IMR-90 (cell line): ENCODE measurements at regions not wholly inside any gene's neighbourhood (a gene's known extent, or its start where the extent isn't known, plus 50 kb on each side); places are given as distances from the start of the nearest gene placed in this dataset.

Experiments
- ATAC-seq: fragments of 200-7000 bp; cut with Tn5 transposase; 2 replicates; pipeline ENCODE4 v1.9.1; 2020; ENCODE audit warnings: low read depth, mild to moderate bottlenecking, moderate library complexity
- BruUV-seq: library from RNA; stranded (reverse); fragments of 400-500 nt; replicated peaks from 2 replicates; lab custom pipeline; 2021; lab: Mats Ljungman, UMichigan
- CTCF ChIA-PET: fragments of 300-600 bp; formaldehyde crosslinking; extraction: SDS; loops from one replicate; lab custom pipeline; 2021; ENCODE audit warnings: antibody characterized with exemption; lab: Yijun Ruan, JAX
- POLR2A ChIA-PET: fragments of 300-600 bp; sonication (Branson Sonifier 250); formaldehyde crosslinking; loops from one replicate; lab custom pipeline; 2022; ENCODE audit warnings: antibody characterized with exemption; ENCODE audit not compliant: unreplicated experiment; lab: Charles Lee
- DNase-seq: peaks from one replicate; pipeline ENCODE4 v3.0.0; 2013
- H2AFZ ChIP-seq: replicated peaks from 2 replicates; pipeline ENCODE3; 2013; ENCODE audit warnings: low read length, mild to moderate bottlenecking; ENCODE audit not compliant: poor library complexity
- H2AK5ac ChIP-seq: 2 replicates; pipeline ENCODE4 v1.6.1; 2013; ENCODE audit warnings: low read depth, low read length, inconsistent platforms
- H2AK9ac ChIP-seq: replicated peaks from 2 replicates; pipeline ENCODE3; 2013; ENCODE audit warnings: mild to moderate bottlenecking, low read depth, low read length, moderate library complexity; ENCODE audit not compliant: poor library complexity
- H2BK120ac ChIP-seq: 2 replicates; pipeline ENCODE4 v1.6.1; 2013; ENCODE audit warnings: low read depth, low read length, inconsistent platforms
- H2BK15ac ChIP-seq: 3 replicates; pipeline ENCODE4 v1.6.1; 2013; ENCODE audit warnings: low read depth, low read length, inconsistent platforms
- H2BK20ac ChIP-seq: 2 replicates; pipeline ENCODE4 v1.6.1; 2013; ENCODE audit warnings: low read depth, mild to moderate bottlenecking, inconsistent platforms, low read length, moderate library complexity
- H2BK5ac ChIP-seq: 2 replicates; pipeline ENCODE4 v1.6.1; 2013; ENCODE audit warnings: mild to moderate bottlenecking, low read depth, low read length, inconsistent platforms; ENCODE audit not compliant: poor library complexity, severe bottlenecking
- H3K14ac ChIP-seq: replicated peaks from 2 replicates; pipeline ENCODE4 v1.6.1; 2013; ENCODE audit warnings: low read depth, low read length, inconsistent platforms
- H3K18ac ChIP-seq: 2 replicates; pipeline ENCODE4 v1.6.1; 2013; ENCODE audit warnings: low read depth, low read length, control low read depth
- H3K23ac ChIP-seq: 2 replicates; pipeline ENCODE4 v1.6.1; 2013; ENCODE audit warnings: low read depth, low read length, inconsistent platforms
- H3K27ac ChIP-seq: 2 replicates; pipeline ENCODE4 v1.5.1; 2013; ENCODE audit warnings: mild to moderate bottlenecking, control low read depth, low read length; ENCODE audit not compliant: insufficient read depth
- H3K27me3 ChIP-seq: 2 replicates; pipeline ENCODE4 v1.6.1; 2013; ENCODE audit warnings: low read length; ENCODE audit not compliant: control insufficient read depth, insufficient read depth
- H3K36me3 ChIP-seq: 2 replicates; pipeline ENCODE4 v1.6.1; 2013; ENCODE audit warnings: low read length, mixed read lengths; ENCODE audit not compliant: control insufficient read depth, insufficient read depth
- H3K4ac ChIP-seq: 2 replicates; pipeline ENCODE4 v1.6.1; 2013; ENCODE audit warnings: low read depth, low read length, inconsistent platforms
- H3K4me1 ChIP-seq: 2 replicates; pipeline ENCODE4 v1.6.1; 2013; ENCODE audit warnings: low read length, mixed read lengths; ENCODE audit not compliant: control insufficient read depth, insufficient read depth
- H3K4me2 ChIP-seq: 2 replicates; pipeline ENCODE4 v1.6.1; 2013; ENCODE audit warnings: low read depth, mild to moderate bottlenecking, control low read depth, low read length, moderate library complexity
- H3K4me3 ChIP-seq: 2 replicates; pipeline ENCODE4 v1.5.1; 2013; ENCODE audit warnings: low read depth, mild to moderate bottlenecking, control low read depth, low read length, moderate library complexity; ENCODE audit not compliant: insufficient read depth
- H3K56ac ChIP-seq: 2 replicates; pipeline ENCODE4 v1.6.1; 2013; ENCODE audit warnings: low read length, inconsistent platforms; ENCODE audit not compliant: insufficient read depth; ENCODE audit errors: extremely low read depth
- H3K79me1 ChIP-seq, 2 experiments: 2 replicates each; pipeline ENCODE4 v1.6.1; 2013; ENCODE audit warnings: low read length in 2 of 2, inconsistent platforms in 1 of 2, low read depth in 1 of 2
- H3K9ac ChIP-seq: 2 replicates; pipeline ENCODE4 v1.6.1; 2013; ENCODE audit warnings: low read depth, low read length, control low read depth
- H3K9me1 ChIP-seq: 2 replicates; pipeline ENCODE4 v1.6.1; 2013; ENCODE audit warnings: low read length, inconsistent platforms; ENCODE audit not compliant: insufficient read depth
- H3K9me3 ChIP-seq: 2 replicates; pipeline ENCODE4 v1.6.1; 2013; ENCODE audit warnings: low read length; ENCODE audit not compliant: control insufficient read depth, insufficient read depth
- H4K20me1 ChIP-seq: 2 replicates; pipeline ENCODE4 v1.6.1; 2013; ENCODE audit warnings: low read length, inconsistent platforms; ENCODE audit not compliant: insufficient read depth
- H4K5ac ChIP-seq: 2 replicates; pipeline ENCODE4 v1.6.1; 2013; ENCODE audit warnings: mild to moderate bottlenecking, low read depth, low read length, control low read depth
- H4K8ac ChIP-seq, 2 experiments: 2 replicates each; pipeline ENCODE4 v1.6.1; 2013; ENCODE audit warnings: low read depth in 2 of 2, low read length in 2 of 2, control low read depth in 1 of 2, inconsistent platforms in 1 of 2
- H4K91ac ChIP-seq: 2 replicates; pipeline ENCODE4 v1.6.1; 2013; ENCODE audit warnings: low read depth, low read length, inconsistent platforms; ENCODE audit not compliant: insufficient read depth
- BHLHE40 ChIP-seq: fragments of 150-350 bp; IDR thresholded peaks from 2 replicates; pipeline ENCODE4 v1.6.1; 2016; ENCODE audit warnings: mild to moderate bottlenecking, low read depth, low read length
- ELK1 ChIP-seq: fragments of 150-350 bp; IDR thresholded peaks from 2 replicates; pipeline ENCODE4 v1.6.1; 2016; ENCODE audit warnings: low read depth, mild to moderate bottlenecking, low read length, moderate library complexity, borderline replicate concordance
- MAZ ChIP-seq: IDR thresholded peaks from 2 replicates; pipeline ENCODE4 v1.6.1; 2012; ENCODE audit warnings: low read depth, mild to moderate bottlenecking, low read length, improper control_type of control experiment, moderate library complexity, borderline replicate concordance
- MXI1 ChIP-seq: IDR thresholded peaks from 2 replicates; pipeline ENCODE4 v1.6.1; 2012; ENCODE audit warnings: low read depth, mild to moderate bottlenecking, low read length, moderate library complexity, borderline replicate concordance
- POLR2A ChIP-seq: IDR thresholded peaks from 2 replicates; pipeline ENCODE4 v1.6.1; 2012; ENCODE audit warnings: mild to moderate bottlenecking, low read depth, low read length
- dilution Hi-C: fragments of 300-500 bp; cut with HindIII; formaldehyde crosslinking; loops from one replicate; pipeline ENCODE4 v1.14.3; 2018; ENCODE audit warnings: low sequenced_read_pairs; ENCODE audit not compliant: unreplicated experiment
- in situ Hi-C: fragments of 300-500 bp; cut with MboI; formaldehyde crosslinking; loops from 3 replicates; pipeline ENCODE4 v1.14.3; 2019; ENCODE audit warnings: low sequenced_read_pairs, inconsistent platforms, mixed read lengths
- intact Hi-C: fragments of 100-400 bp; cut with micrococcal nuclease; formaldehyde crosslinking; loops from 2 replicates; pipeline ENCODE4 v1.10.0; 2022

- POLR2A ChIA-PET, result no interaction called here
- Histone ChIP-seq H2AFZ (no peak overlapping the region), H3K14ac (no peak overlapping the region), H4K8ac (no peak overlapping the region), H3K4me3 (no peak overlapping the region), H3K4ac (no peak overlapping the region), H3K56ac (no peak overlapping the region), H2BK5ac (no peak overlapping the region), H3K4me2 (no peak overlapping the region), H3K36me3 (no peaks in the 10 kb centered on the region), H3K79me1 (no peaks in the 10 kb centered on the region), H2AK9ac (no peak overlapping the region), H2AK5ac (no peak overlapping the region), H3K9me1 (no peaks in the 10 kb centered on the region), H3K9me3 (no peaks in the 10 kb centered on the region), H3K9ac (no peak overlapping the region), H2BK15ac (no peak overlapping the region), H4K91ac (no peak overlapping the region), H3K18ac (no peak overlapping the region), H3K23ac (no peak overlapping the region), H2BK120ac (no peak overlapping the region), H3K4me1 (no peaks in the 10 kb centered on the region), H3K27me3 (no peaks in the 10 kb centered on the region), H3K27ac (no peak overlapping the region), H4K5ac (no peak overlapping the region), H4K20me1 (no peaks in the 10 kb centered on the region), H2BK20ac (no peak overlapping the region)
- TF ChIP-seq ELK1 (no peak), MXI1 (no peak), POLR2A (no peak), BHLHE40 (no peak), MAZ (no peak)
- no TSS peak for BruUV-seq
- in situ Hi-C loops (no loop called here), intact Hi-C loops (no loop called here), dilution Hi-C loops (no loop called here)
- ATAC-seq (no peak), DNase-seq (no peak)
- CTCF ChIA-PET, result no interaction called here
Observed at GRCh38 chr2:76283350-76283749, 572.6 kb upstream of the GCFC2 start.
